NOMO-1 treated with DMSO at 0.1 percent for 48 hours (cell line): ENCODE measurements at regions not wholly inside any gene's neighbourhood (a gene's known extent, or its start where the extent isn't known, plus 50 kb on each side); places are given as distances from the start of the nearest gene placed in this dataset.

Experiments
- DNase-seq: peaks from one replicate; lab custom pipeline; 2025; ENCODE audit not compliant: unreplicated experiment; lab: John Stamatoyannopoulos, UW

GRCh38 chr13:48146636-48147035 lies 51.7 kb upstream of the MED4 start:
- DNase-seq, result no peak

- DNase-seq, result no peak
Observed at GRCh38 chr13:48146122-48146521, 51.2 kb upstream of the MED4 start.
